Smooth muscle cell (in vitro differentiated cells): ENCODE measurements at regions not wholly inside any gene's neighbourhood (a gene's known extent, or its start where the extent isn't known, plus 50 kb on each side); places are given as distances from the start of the nearest gene placed in this dataset.

Experiments used
- DNase-seq: peaks from one replicate; lab custom pipeline; 2025; ENCODE audit not compliant: unreplicated experiment; lab: John Stamatoyannopoulos, UW
- H2AFZ ChIP-seq: fragments of 200-600 bp; sonication (generic); 2 replicates; pipeline ENCODE4 v1.6.0; 2016; ENCODE audit warnings: antibody characterized with exemption, low read depth, mild to moderate bottlenecking
- H3F3A ChIP-seq: fragments of 200-600 bp; sonication (generic); 2 replicates; pipeline ENCODE4 v1.6.0; 2017; ENCODE audit warnings: antibody characterized with exemption, low read depth
- H3K27ac ChIP-seq: fragments of 200-600 bp; sonication (generic); 2 replicates; pipeline ENCODE4 v1.5.1; 2016; ENCODE audit warnings: low read depth, mild to moderate bottlenecking
- H3K27me3 ChIP-seq: fragments of 200-600 bp; sonication (generic); 2 replicates; pipeline ENCODE4 v1.6.1; 2016; ENCODE audit warnings: low read depth, mild to moderate bottlenecking
- H3K36me3 ChIP-seq: fragments of 200-600 bp; sonication (generic); 2 replicates; pipeline ENCODE4 v1.5.1; 2016; ENCODE audit warnings: low read depth
- H3K4me1 ChIP-seq: fragments of 200-600 bp; sonication (generic); 2 replicates; pipeline ENCODE4 v1.5.1; 2016; ENCODE audit warnings: low read depth
- H3K4me2 ChIP-seq: fragments of 200-600 bp; sonication (generic); 2 replicates; pipeline ENCODE4 v1.6.0; 2016; ENCODE audit warnings: mild to moderate bottlenecking
- H3K4me3 ChIP-seq: fragments of 200-600 bp; sonication (generic); 2 replicates; pipeline ENCODE4 v1.5.1; 2016; ENCODE audit warnings: mild to moderate bottlenecking
- H3K79me2 ChIP-seq: fragments of 200-600 bp; sonication (generic); 2 replicates; pipeline ENCODE4 v1.6.0; 2016; ENCODE audit warnings: low read depth, mild to moderate bottlenecking
- H3K9ac ChIP-seq: fragments of 200-600 bp; sonication (generic); 2 replicates; pipeline ENCODE4 v1.6.0; 2016; ENCODE audit warnings: low read depth
- H3K9me3 ChIP-seq: fragments of 200-600 bp; sonication (generic); replicated peaks from 2 replicates; pipeline ENCODE4 v1.5.1; 2016; ENCODE audit warnings: low read depth
- H4K20me1 ChIP-seq: fragments of 200-600 bp; sonication (generic); 2 replicates; pipeline ENCODE4 v1.6.0; 2016; ENCODE audit warnings: low read depth
- CTCF ChIP-seq: fragments of 200-600 bp; sonication (generic); IDR thresholded peaks from 2 replicates; pipeline ENCODE4 v1.5.1; 2017; ENCODE audit warnings: borderline replicate concordance, mild to moderate bottlenecking, antibody characterized with exemption; ENCODE audit not compliant: insufficient read depth, poor library complexity, severe bottlenecking
- WGBS: methylation state at CpG from one replicate; pipeline ENCODE4 v1.1.7; 2016; ENCODE audit warnings: low lambda C conversion rate; 5-methylcytosine and 5-hydroxymethylcytosine counted together

- Histone ChIP-seq H3K4me1 (peaks cover 7% of the 10 kb centered on the region), H3K4me2 (peak overlapping the region; percentile 2), H4K20me1 (no peaks in the 10 kb centered on the region), H3K36me3 (no peaks in the 10 kb centered on the region), H3K79me2 (no peaks in the 10 kb centered on the region), H3K9me3 (no peaks in the 10 kb centered on the region), H3K27ac (peak overlapping the region; percentile 95), H3K27me3 (no peaks in the 10 kb centered on the region), H2AFZ (no peak overlapping the region), H3F3A (peaks cover 24% of the 10 kb centered on the region), H3K4me3 (no peak overlapping the region), H3K9ac (no peak overlapping the region)
- DNase-seq, result no peak
- TF ChIP-seq CTCF, result no peak
Observed at GRCh38 chr15:62927196-62927595, 115.4 kb upstream of the TPM1 start.

DNA sequence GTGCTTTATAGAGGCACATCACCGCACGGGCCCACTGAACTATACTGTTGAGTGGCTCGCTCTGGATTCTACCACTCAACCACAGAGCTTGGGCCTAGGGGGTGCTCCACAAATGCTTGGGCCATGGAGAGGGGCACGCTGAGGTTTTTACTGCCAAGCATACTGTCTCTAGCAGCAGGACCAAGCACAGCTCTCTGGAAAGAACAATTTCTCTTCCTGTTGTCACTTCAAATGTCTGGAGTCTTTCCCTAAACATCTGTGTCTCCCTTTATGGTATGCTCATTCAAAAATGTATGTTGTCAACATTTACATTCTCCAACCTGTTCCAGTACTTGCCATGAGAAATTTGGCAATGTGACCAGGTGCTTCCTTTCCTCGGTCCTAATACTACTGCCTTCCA, 114.7 kb upstream of the TPM1 start:
- Histone ChIP-seq H3K36me3 (no peaks in the 10 kb centered on the region), H3K4me2 (peak overlapping the region; percentile 2), H3K79me2 (no peaks in the 10 kb centered on the region), H3F3A (peaks cover 30% of the 10 kb centered on the region), H3K4me1 (peaks cover 7% of the 10 kb centered on the region), H2AFZ (no peak overlapping the region), H3K4me3 (no peak overlapping the region), H4K20me1 (no peaks in the 10 kb centered on the region), H3K27ac (peak overlapping the region; percentile 95), H3K9me3 (no peaks in the 10 kb centered on the region), H3K9ac (no peak overlapping the region), H3K27me3 (no peaks in the 10 kb centered on the region)
- no peak for TF ChIP-seq CTCF
- WGBS, result 46% methylated on average over 5 of the region's 5 CpGs
- DNase-seq, result no peak

- H3K4me3 ChIP-seq, result no peak overlapping the region
- H3K27ac ChIP-seq, result peak overlapping the region; percentile 95
- no peaks in the 10 kb centered on the region for H3K27me3 ChIP-seq
- TF ChIP-seq CTCF, result peak; percentile 43
- H3K36me3 ChIP-seq, result no peaks in the 10 kb centered on the region
- H4K20me1 ChIP-seq, result no peaks in the 10 kb centered on the region
- 1% methylated on average over 12 of the region's 12 CpGs for WGBS
- peak overlapping the region; percentile 76 for H3K9ac ChIP-seq
- no peaks in the 10 kb centered on the region for H3K9me3 ChIP-seq
- DNase-seq, result no peak
- H3K4me1 ChIP-seq, result peaks cover 7% of the 10 kb centered on the region
- H3K4me2 ChIP-seq, result peak overlapping the region; percentile 16
- H3F3A ChIP-seq, result peaks cover 33% of the 10 kb centered on the region
- H3K79me2 ChIP-seq, result no peaks in the 10 kb centered on the region
- H2AFZ ChIP-seq, result no peak overlapping the region
Observed at GRCh38 chr15:62928242-62928999, 114.1 kb upstream of the TPM1 start.

DNA sequence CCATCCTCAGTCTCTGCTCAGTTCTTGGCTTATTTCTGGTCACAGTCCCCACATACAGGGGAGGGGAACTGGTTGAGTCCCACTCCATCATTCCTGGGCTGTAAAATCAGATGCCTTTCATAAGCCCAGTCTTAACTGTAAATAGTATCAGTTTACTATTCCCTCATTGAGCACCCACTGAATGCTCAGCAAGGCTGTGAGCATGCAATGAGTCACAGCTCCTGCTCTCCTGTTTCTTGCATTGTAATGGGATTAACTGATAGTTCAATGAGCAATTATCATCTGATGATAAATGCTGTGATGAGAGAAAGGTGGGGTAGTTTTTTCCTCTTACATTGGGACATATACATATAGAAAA, 113.6 kb upstream of the TPM1 start:
- no peak overlapping the region for H3K4me3 ChIP-seq
- H3K36me3 ChIP-seq, result no peaks in the 10 kb centered on the region
- TF ChIP-seq CTCF, result no peak
- peak overlapping the region; percentile 95 for H3K27ac ChIP-seq
- no peak overlapping the region for H2AFZ ChIP-seq
- no peaks in the 10 kb centered on the region for H3K79me2 ChIP-seq
- no peaks in the 10 kb centered on the region for H3K9me3 ChIP-seq
- H3K4me2 ChIP-seq, result peak overlapping the region; percentile 74
- no peak for DNase-seq
- H4K20me1 ChIP-seq, result no peaks in the 10 kb centered on the region
- peaks cover 7% of the 10 kb centered on the region for H3K4me1 ChIP-seq
- peak overlapping the region; percentile 76 for H3K9ac ChIP-seq
- peaks cover 33% of the 10 kb centered on the region for H3F3A ChIP-seq
- H3K27me3 ChIP-seq, result no peaks in the 10 kb centered on the region
